Cardiac muscle cell (in vitro differentiated cells and primary cell): ENCODE measurements at regions not wholly inside any gene's neighbourhood (a gene's known extent, or its start where the extent isn't known, plus 50 kb on each side); places are given as distances from the start of the nearest gene placed in this dataset.

Experiments used
- DNase-seq, 2 donors: peaks; one replicate each; pipeline versions ENCODE4 v3.0.0 to v3.0.0-alpha.2; 2010 to 2017; ENCODE audit warnings: low read depth in 1 of 2, low spot score in 1 of 2
- H3K27ac ChIP-seq: fragments of 200-600 bp; sonication (generic); 2 replicates; pipeline ENCODE4 v1.5.1; 2016
- H3K27me3 ChIP-seq: fragments of 200-600 bp; sonication (generic); 2 replicates; pipeline ENCODE4 v1.6.0; 2016; ENCODE audit warnings: control low read depth
- H3K36me3 ChIP-seq: fragments of 200-600 bp; sonication (generic); 2 replicates; pipeline ENCODE4 v1.5.1; 2016; ENCODE audit warnings: control low read depth
- H3K4me1 ChIP-seq: fragments of 200-600 bp; sonication (generic); 2 replicates; pipeline ENCODE4 v1.8.1; 2017; ENCODE audit warnings: low read depth, mild to moderate bottlenecking, mixed run types
- H3K4me3 ChIP-seq: fragments of 200-600 bp; sonication (generic); 2 replicates; pipeline ENCODE4 v1.5.1; 2016; ENCODE audit warnings: mild to moderate bottlenecking
- H3K9me3 ChIP-seq: fragments of 200-600 bp; sonication (generic); 2 replicates; pipeline ENCODE4 v1.5.1; 2017; ENCODE audit warnings: low read depth, mild to moderate bottlenecking, control low read depth
- TF ChIP-seq, protein P1 (sequence below): IDR thresholded peaks from 2 replicates; pipeline ENCODE4 v1.5.1; 2012; ENCODE audit warnings: low read depth, mild to moderate bottlenecking, low read length

DNA sequence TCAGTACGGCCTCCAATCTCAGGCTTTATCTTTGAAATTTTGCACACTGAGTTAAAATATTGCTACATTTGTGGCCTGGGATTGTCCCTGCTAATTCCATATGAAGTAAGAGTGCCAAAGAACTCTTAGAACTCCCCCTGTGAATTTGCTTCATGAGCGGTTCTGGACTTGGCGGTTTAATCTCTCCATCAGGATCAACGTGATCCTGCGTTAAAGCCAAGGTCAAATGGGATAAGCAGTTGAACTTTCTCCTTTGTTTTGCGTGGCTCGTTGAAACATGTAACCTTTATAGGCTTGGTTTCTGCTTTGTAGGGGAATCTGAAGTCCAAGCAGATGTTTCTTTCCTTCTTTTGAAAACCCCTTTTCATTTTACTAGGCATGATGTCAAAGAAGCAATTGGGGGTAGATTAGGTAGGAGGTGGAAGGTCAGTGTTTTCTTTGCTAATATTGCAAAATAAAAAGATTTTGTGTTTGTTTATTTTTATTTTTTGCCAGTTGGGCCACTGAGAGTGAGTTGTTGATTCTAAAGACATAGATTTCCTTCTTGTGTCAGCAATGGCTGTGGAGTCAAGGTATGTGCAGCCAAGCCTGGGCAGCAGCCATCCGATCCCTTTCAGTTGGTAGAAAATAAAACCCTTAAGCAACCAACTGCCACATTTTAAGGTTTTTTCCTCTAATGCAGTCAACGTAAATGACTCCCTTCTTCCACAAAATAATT, 390.8 kb downstream of the NNT start:
- Histone ChIP-seq H3K4me3 (no peak overlapping the region), H3K27ac (no peak overlapping the region), H3K9me3 (no peaks in the 10 kb centered on the region), H3K27me3 (no peaks in the 10 kb centered on the region), H3K36me3 (no peaks in the 10 kb centered on the region), H3K4me1 (no peaks in the 10 kb centered on the region)
- DNase-seq: no peak
- TF ChIP-seq, protein P1, sequence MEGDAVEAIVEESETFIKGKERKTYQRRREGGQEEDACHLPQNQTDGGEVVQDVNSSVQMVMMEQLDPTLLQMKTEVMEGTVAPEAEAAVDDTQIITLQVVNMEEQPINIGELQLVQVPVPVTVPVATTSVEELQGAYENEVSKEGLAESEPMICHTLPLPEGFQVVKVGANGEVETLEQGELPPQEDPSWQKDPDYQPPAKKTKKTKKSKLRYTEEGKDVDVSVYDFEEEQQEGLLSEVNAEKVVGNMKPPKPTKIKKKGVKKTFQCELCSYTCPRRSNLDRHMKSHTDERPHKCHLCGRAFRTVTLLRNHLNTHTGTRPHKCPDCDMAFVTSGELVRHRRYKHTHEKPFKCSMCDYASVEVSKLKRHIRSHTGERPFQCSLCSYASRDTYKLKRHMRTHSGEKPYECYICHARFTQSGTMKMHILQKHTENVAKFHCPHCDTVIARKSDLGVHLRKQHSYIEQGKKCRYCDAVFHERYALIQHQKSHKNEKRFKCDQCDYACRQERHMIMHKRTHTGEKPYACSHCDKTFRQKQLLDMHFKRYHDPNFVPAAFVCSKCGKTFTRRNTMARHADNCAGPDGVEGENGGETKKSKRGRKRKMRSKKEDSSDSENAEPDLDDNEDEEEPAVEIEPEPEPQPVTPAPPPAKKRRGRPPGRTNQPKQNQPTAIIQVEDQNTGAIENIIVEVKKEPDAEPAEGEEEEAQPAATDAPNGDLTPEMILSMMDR: no peak

DNA sequence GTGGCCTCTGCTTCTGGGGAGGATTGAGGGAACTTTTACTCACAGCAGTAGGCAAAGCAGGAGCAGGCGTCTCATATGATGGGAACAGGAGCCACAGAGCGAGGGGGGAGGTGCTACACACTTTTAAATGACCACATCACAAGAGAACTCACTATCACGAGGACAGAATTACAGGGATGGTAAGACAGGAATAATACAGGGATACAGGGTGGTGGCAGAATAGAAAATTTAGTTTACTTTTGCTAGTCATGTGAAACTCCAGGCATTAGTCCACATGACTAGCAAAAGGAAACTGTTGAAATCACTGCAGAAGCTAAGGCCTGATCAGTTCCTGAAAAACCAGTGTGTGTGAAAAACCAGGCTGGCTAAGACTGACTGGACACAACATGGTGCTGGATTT, 382.4 kb downstream of the NNT start:
- Histone ChIP-seq H3K27ac (no peak overlapping the region), H3K36me3 (no peaks in the 10 kb centered on the region), H3K9me3 (no peaks in the 10 kb centered on the region), H3K4me3 (no peak overlapping the region), H3K4me1 (no peaks in the 10 kb centered on the region), H3K27me3 (no peaks in the 10 kb centered on the region)
- no peak for DNase-seq
- TF ChIP-seq, protein P1: no peak

DNA sequence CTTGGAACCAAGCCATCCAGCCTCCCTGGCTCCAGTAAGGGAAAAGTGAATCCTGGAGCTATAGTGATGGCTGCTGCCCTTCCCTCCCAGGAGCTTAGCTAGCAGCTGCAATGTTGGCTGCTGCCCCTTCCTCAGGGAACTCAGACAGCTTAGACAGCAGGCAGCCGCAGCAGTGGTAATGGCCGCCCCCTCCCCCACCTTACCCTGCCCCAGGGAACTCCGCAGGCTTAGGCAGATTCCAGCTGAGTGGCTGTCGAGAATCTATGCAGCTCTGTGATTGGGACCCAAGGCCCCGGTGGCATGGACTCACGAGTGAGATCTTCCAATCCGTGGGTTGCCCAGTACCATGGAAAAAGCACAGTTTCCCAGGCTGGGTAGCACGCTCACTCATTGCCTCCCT, 378.6 kb downstream of the NNT start:
- Histone ChIP-seq H3K27me3 (no peaks in the 10 kb centered on the region), H3K27ac (no peak overlapping the region), H3K9me3 (no peaks in the 10 kb centered on the region), H3K36me3 (no peaks in the 10 kb centered on the region), H3K4me3 (no peak overlapping the region), H3K4me1 (no peaks in the 10 kb centered on the region)
- TF ChIP-seq, protein P1: no peak
- no peak for DNase-seq

DNA sequence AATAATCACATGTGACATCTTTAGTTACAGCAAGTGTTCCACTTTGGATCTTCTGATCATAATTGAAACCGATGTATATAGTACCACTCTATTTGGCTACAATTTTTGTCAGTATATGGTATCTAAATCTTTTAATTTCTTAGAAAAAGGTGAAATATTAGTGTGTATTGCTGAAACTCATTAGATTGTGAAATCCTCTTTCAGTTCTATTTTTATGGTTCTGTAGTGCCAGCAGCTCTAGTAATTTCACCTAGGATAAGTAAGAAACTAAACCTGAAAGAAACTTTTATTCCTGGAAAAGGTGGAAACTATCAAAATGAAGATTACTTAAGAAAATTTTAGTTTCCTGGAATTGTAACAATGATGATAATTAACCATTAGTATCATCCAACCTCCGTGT, 370.9 kb downstream of the NNT start:
- DNase-seq: no peak
- no peaks in the 10 kb centered on the region for H3K9me3 ChIP-seq
- TF ChIP-seq, protein P1: no peak
- no peaks in the 10 kb centered on the region for H3K4me1 ChIP-seq
- no peak overlapping the region for H3K4me3 ChIP-seq
- no peaks in the 10 kb centered on the region for H3K27me3 ChIP-seq
- H3K36me3 ChIP-seq: no peaks in the 10 kb centered on the region
- H3K27ac ChIP-seq: no peak overlapping the region

DNA sequence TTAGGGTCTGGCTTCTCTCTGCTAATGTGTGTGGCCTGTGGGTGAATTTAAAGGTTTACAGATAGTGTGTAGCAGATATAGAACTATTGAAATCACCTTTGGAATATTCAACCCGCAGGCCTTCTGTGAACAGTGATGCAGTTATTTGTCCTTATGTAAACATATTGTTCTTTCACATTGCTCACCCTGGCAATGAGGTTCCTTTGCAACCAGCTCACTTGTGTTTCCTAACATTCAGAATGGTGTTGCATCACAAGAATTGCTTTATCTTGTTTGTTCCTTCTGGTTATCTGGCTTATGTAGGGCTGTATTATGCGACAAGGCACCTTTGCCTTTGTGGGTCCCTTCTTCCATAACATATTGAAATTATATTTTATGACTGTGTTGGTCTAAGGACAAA, 370.3 kb downstream of the NNT start:
- H3K9me3 ChIP-seq: no peaks in the 10 kb centered on the region
- TF ChIP-seq, protein P1: no peak
- no peak overlapping the region for H3K27ac ChIP-seq
- no peaks in the 10 kb centered on the region for H3K36me3 ChIP-seq
- no peaks in the 10 kb centered on the region for H3K4me1 ChIP-seq
- H3K4me3 ChIP-seq: no peak overlapping the region
- DNase-seq: no peak
- H3K27me3 ChIP-seq: no peaks in the 10 kb centered on the region
